ENCODE measurements at regions not wholly inside any gene's neighbourhood (a gene's known extent, or its start where the extent isn't known, plus 50 kb on each side); places are given as distances from the start of the nearest gene placed in this dataset.
A peak's percentile ranks its signal among the peaks of the same experiment; 100 is the strongest.

GRCh38 chr10:45180946-45181875 is 134.2 kb downstream of the OR13A1 start:
- Histone ChIP-seq H4K5ac (ENCODE audit: low read depth, low read length) (no peak overlapping the region), H3K23ac (ENCODE audit: low read depth, low read length) (no peak overlapping the region), H2BK5ac (ENCODE audit: low read depth, low read length, poor library complexity, severe bottlenecking) (no peak overlapping the region), H3K36me3 (ENCODE audit: control insufficient read depth, insufficient read depth, low read length) (no peaks in the 10 kb centered on the region), H2AK9ac (replicated peaks; ENCODE audit: low read depth, low read length, poor library complexity) (no peak overlapping the region), H2BK20ac (ENCODE audit: low read depth, low read length) (no peak overlapping the region), H2BK15ac (ENCODE audit: low read depth, low read length) (no peak overlapping the region), H3K18ac (ENCODE audit: low read depth, low read length) (no peak overlapping the region), H3K4me3 (ENCODE audit: insufficient read depth, low read depth, low read length) (no peak overlapping the region), H3K79me1 (ENCODE audit: low read depth in 1 of 2, low read length in 2 of 2) (no peaks in the 10 kb centered on the region), H2AFZ (replicated peaks; ENCODE audit: low read length, poor library complexity) (no peak overlapping the region), H3K9me1 (ENCODE audit: insufficient read depth, low read length) (no peaks in the 10 kb centered on the region), H3K9ac (ENCODE audit: low read depth, low read length) (no peak overlapping the region), H3K4me2 (ENCODE audit: low read depth, low read length) (no peak overlapping the region), H3K14ac (replicated peaks; ENCODE audit: low read depth, low read length) (no peak overlapping the region), H3K4me1 (ENCODE audit: control insufficient read depth, insufficient read depth, low read length) (no peaks in the 10 kb centered on the region), H4K20me1 (ENCODE audit: insufficient read depth, low read length) (no peaks in the 10 kb centered on the region), H3K9me3 (ENCODE audit: control insufficient read depth, insufficient read depth, low read length) (no peaks in the 10 kb centered on the region), H3K4ac (ENCODE audit: low read depth, low read length) (no peak overlapping the region), H2AK5ac (ENCODE audit: low read depth, low read length) (no peak overlapping the region), H4K8ac (ENCODE audit: low read depth in 2 of 2, low read length in 2 of 2) (no peak overlapping the region), H3K27me3 (ENCODE audit: control insufficient read depth, insufficient read depth, low read length) (no peaks in the 10 kb centered on the region), H4K91ac (ENCODE audit: insufficient read depth, low read depth, low read length) (no peak overlapping the region), H3K56ac (ENCODE audit: extremely low read depth, insufficient read depth, low read length) (no peak overlapping the region), H2BK120ac (ENCODE audit: low read depth, low read length) (no peak overlapping the region), H3K27ac (ENCODE audit: insufficient read depth, low read length) (no peak overlapping the region)
- dilution Hi-C loops (cut with HindIII; ENCODE audit: low sequenced_read_pairs, unreplicated experiment) (no loop called here), intact Hi-C loops (cut with micrococcal nuclease) (no loop called here), in situ Hi-C loops (cut with MboI; ENCODE audit: low sequenced_read_pairs) (no loop called here)
- ChIA-PET CTCF (no interaction called here), POLR2A (ENCODE audit: unreplicated experiment) (no interaction called here)
- ATAC-seq (ENCODE audit: low read depth) (no peak), DNase-seq (peak; percentile 24)
- no TSS peak for BruUV-seq (replicated peaks)
- 62% methylated on average over 12 of the region's 19 CpGs; no CpG with 5 or more reads in 1 of the 2 experiments for WGBS, 2 experiments (ENCODE audit: extremely low coverage in 2 of 2, insufficient read length in 1 of 2)
- TF ChIP-seq BHLHE40 (IDR thresholded peaks at IDR 0.05; ENCODE audit: low read depth, low read length) (no peak), MAZ (IDR thresholded peaks at IDR 0.05; ENCODE audit: borderline replicate concordance, low read depth, low read length) (no peak), USF2 (IDR thresholded peaks at IDR 0.05; ENCODE audit: low read depth, low read length) (no peak), SMC3 (IDR thresholded peaks at IDR 0.05; ENCODE audit: low read depth, low read length) (no peak), RFX5 (IDR thresholded peaks at IDR 0.05; ENCODE audit: low read depth, low read length) (no peak), CHD1 (IDR thresholded peaks at IDR 0.05; ENCODE audit: low read depth, low read length) (no peak), NFE2L2 (IDR thresholded peaks at IDR 0.05; ENCODE audit: low read depth, low read length) (no peak), MAFK (IDR thresholded peaks at IDR 0.05; ENCODE audit: low read depth, low read length) (no peak), RCOR1 (IDR thresholded peaks at IDR 0.05; ENCODE audit: insufficient replicate concordance, low read length) (no peak), ELK1 (IDR thresholded peaks at IDR 0.05; ENCODE audit: borderline replicate concordance, low read depth, low read length) (no peak), POLR2A (IDR thresholded peaks at IDR 0.05; ENCODE audit: low read depth, low read length) (no peak), CTCF (conservative IDR thresholded peaks at IDR 0.05; ENCODE audit: low read depth, low read length) (no peak), MXI1 (IDR thresholded peaks at IDR 0.05; ENCODE audit: borderline replicate concordance, low read depth, low read length) (no peak), RAD21 (IDR thresholded peaks at IDR 0.05; ENCODE audit: low read length) (no peak), FOS (IDR thresholded peaks at IDR 0.05; ENCODE audit: low read depth, low read length) (no peak)
